Liver (tissue), 8 donors: ENCODE measurements at regions not wholly inside any gene's neighbourhood (a gene's known extent, or its start where the extent isn't known, plus 50 kb on each side); places are given as distances from the start of the nearest gene placed in this dataset.
"Not testable (repeated sequence)": the region's sequence is repeated elsewhere in the genome, so short reads cannot be mapped to it uniquely, and the experiment has no call there.

Experiments
- DNase-seq: peaks from one replicate; pipeline ENCODE4 v3.0.0-alpha.2; 2017; ENCODE audit warnings: low spot score
- H3K27ac ChIP-seq, 2 donors: one replicate each; pipeline ENCODE4 v1.7.0; 2013; ENCODE audit warnings: inconsistent platforms in 2 of 2, low read length in 2 of 2, control low read depth in 1 of 2, low read depth in 1 of 2, mild to moderate bottlenecking in 1 of 2
- H3K27me3 ChIP-seq, 4 donors: one replicate each; pipeline versions ENCODE4 v1.6.1 to v1.7.0; 2013; ENCODE audit warnings: low read length in 3 of 4, inconsistent platforms in 1 of 4, mild to moderate bottlenecking in 1 of 4, moderate library complexity in 1 of 4; ENCODE audit not compliant: control insufficient read depth in 4 of 4, insufficient read depth in 4 of 4
- H3K36me3 ChIP-seq, 4 donors: one replicate each; pipeline versions ENCODE4 v1.6.1 to v1.7.0; 2013; ENCODE audit warnings: low read length in 3 of 4, mild to moderate bottlenecking in 3 of 4, low read depth in 1 of 4, moderate library complexity in 1 of 4; ENCODE audit not compliant: control insufficient read depth in 4 of 4, insufficient read depth in 3 of 4
- H3K4me1 ChIP-seq, 4 donors: one replicate each; pipeline versions ENCODE4 v1.6.1 to v1.7.0; 2013; ENCODE audit warnings: low read length in 3 of 4, mild to moderate bottlenecking in 3 of 4, moderate library complexity in 1 of 4; ENCODE audit not compliant: control insufficient read depth in 4 of 4, insufficient read depth in 4 of 4
- H3K4me3 ChIP-seq, 3 donors: one replicate each; pipeline versions ENCODE4 v1.6.1 to v1.7.0; 2013; ENCODE audit warnings: low read length in 3 of 3, control low read depth in 1 of 3, low read depth in 1 of 3, mild to moderate bottlenecking in 1 of 3
- H3K9ac ChIP-seq, 2 donors: one replicate each; pipeline ENCODE4 v1.7.0; 2013; ENCODE audit warnings: low read length in 2 of 2, mild to moderate bottlenecking in 2 of 2, moderate library complexity in 2 of 2, control low read depth in 1 of 2, low read depth in 1 of 2
- H3K9me3 ChIP-seq, 4 donors: one replicate each; pipeline versions ENCODE4 v1.6.1 to v1.7.0; 2013; ENCODE audit warnings: low read length in 3 of 4; ENCODE audit not compliant: control insufficient read depth in 4 of 4
- CTCF ChIP-seq: fragments of 150-350 bp; IDR thresholded peaks from 2 replicates; pipeline ENCODE4 v1.5.1; 2017; ENCODE audit warnings: improper control_type of control experiment, low read depth, low read length; ENCODE audit not compliant: missing input control
- EGR1 ChIP-seq, 2 donors: IDR thresholded peaks; 2 replicates each; pipeline ENCODE4 v1.6.1; 2016 to 2018; ENCODE audit warnings: antibody characterized with exemption in 2 of 2, low read depth in 2 of 2
- FOXA1 ChIP-seq: IDR thresholded peaks from 2 replicates; pipeline ENCODE4 v1.6.1; 2016; ENCODE audit warnings: antibody characterized with exemption
- FOXA2 ChIP-seq: IDR thresholded peaks from 2 replicates; pipeline ENCODE4 v1.6.1; 2016; ENCODE audit warnings: antibody characterized with exemption
- GABPA ChIP-seq, 2 donors: IDR thresholded peaks in 1 of 2; conservative IDR thresholded peaks in 1 of 2; 2 replicates each; pipeline ENCODE4 v1.6.1; 2016; ENCODE audit warnings: antibody characterized with exemption in 2 of 2, mild to moderate bottlenecking in 1 of 2, moderate library complexity in 1 of 2
- HNF4A ChIP-seq, 2 donors: conservative IDR thresholded peaks; 2 replicates each; pipeline ENCODE4 v1.6.1; 2016; ENCODE audit warnings: antibody characterized with exemption in 2 of 2, mild to moderate bottlenecking in 2 of 2
- JUND ChIP-seq, 2 donors: IDR thresholded peaks; 2 replicates each; pipeline ENCODE4 v1.6.1; 2016; ENCODE audit warnings: antibody characterized with exemption in 2 of 2
- MAX ChIP-seq: IDR thresholded peaks from 2 replicates; pipeline ENCODE4 v1.6.1; 2016; ENCODE audit warnings: antibody characterized with exemption
- NR2F2 ChIP-seq: IDR thresholded peaks from 2 replicates; pipeline ENCODE4 v1.6.1; 2016; ENCODE audit warnings: antibody characterized with exemption
- RAD21 ChIP-seq, 2 donors: IDR thresholded peaks; 2 replicates each; pipeline ENCODE4 v1.6.1; 2016; ENCODE audit warnings: antibody characterized with exemption in 2 of 2, mild to moderate bottlenecking in 2 of 2
- RXRA ChIP-seq, 2 donors: IDR thresholded peaks; 2 replicates each; pipeline ENCODE4 v1.6.1; 2017 to 2018; ENCODE audit warnings: antibody characterized with exemption in 2 of 2, mild to moderate bottlenecking in 1 of 2
- SP1 ChIP-seq: IDR thresholded peaks from 2 replicates; pipeline ENCODE4 v1.6.1; 2018; ENCODE audit warnings: antibody characterized with exemption, mild to moderate bottlenecking
- TAF1 ChIP-seq: conservative IDR thresholded peaks from 2 replicates; pipeline ENCODE4 v1.6.1; 2016; ENCODE audit warnings: antibody characterized with exemption, mild to moderate bottlenecking
- YY1 ChIP-seq: IDR thresholded peaks from 2 replicates; pipeline ENCODE4 v1.6.1; 2016; ENCODE audit warnings: antibody characterized with exemption, mild to moderate bottlenecking
- WGBS: extraction: QIAGEN DNeasy Blood & Tissue Kit; methylation state at CpG from one replicate; pipeline ENCODE4 v1.1.7; 2013; 5-methylcytosine and 5-hydroxymethylcytosine counted together
- TF ChIP-seq, protein P1 (sequence below): IDR thresholded peaks from 2 replicates; pipeline ENCODE4 v1.6.1; 2016; ENCODE audit warnings: antibody characterized with exemption
- TF ChIP-seq, protein P2 (sequence below): IDR thresholded peaks from 2 replicates; pipeline ENCODE4 v1.6.1; 2016; ENCODE audit warnings: antibody characterized with exemption, mild to moderate bottlenecking
- donor health status: healthy.
- donor health status: healthy.
- donor health status: healthy.
- donor health status: healthy.
- donor health status: healthy.

DNA sequence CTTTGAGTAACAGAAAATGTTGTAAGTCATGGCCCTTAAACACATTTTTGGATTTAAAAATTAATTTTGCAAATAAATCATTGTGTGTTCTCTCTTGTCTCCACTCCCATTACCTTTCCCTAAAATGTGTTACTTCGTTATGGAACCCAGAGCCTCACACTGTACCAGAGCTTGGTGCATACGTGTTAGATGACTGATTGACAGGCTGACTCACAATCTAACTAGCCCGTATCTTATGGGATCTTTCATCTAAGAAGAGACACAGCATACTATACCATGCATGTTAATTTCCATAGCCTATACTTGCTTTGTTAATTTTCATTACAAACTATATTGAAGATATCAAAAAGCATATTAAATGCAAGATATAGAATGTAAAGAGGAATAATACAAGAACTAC is 87.1 kb downstream of the SPRY4 start:
- Histone ChIP-seq H3K4me1 (no peaks in the 10 kb centered on the region), H3K27me3 (no peaks in the 10 kb centered on the region), H3K27ac (no peak overlapping the region), H3K4me3 (no peak overlapping the region), H3K9me3 (peaks cover 0 to 2% (median 0%) of the 10 kb centered on the region in 4 donors), H3K9ac (no peak overlapping the region), H3K36me3 (no peaks in the 10 kb centered on the region)
- no peak for DNase-seq
- TF ChIP-seq JUND (IDR thresholded peaks at IDR 0.05) (no peak), EGR1 (IDR thresholded peaks at IDR 0.05; ENCODE audit: low read depth in 2 of 2) (no peak), SP1 (no peak), HNF4A (conservative IDR thresholded peaks at IDR 0.05) (no peak), MAX (no peak), YY1 (no peak), GABPA (IDR thresholded peaks at IDR 0.05 in 1 of 2, conservative IDR thresholded peaks at IDR 0.05 in 1 of 2) (no peak), FOXA2 (no peak), RXRA (IDR thresholded peaks at IDR 0.05) (no peak), NR2F2 (no peak), CTCF (no peak), RAD21 (IDR thresholded peaks at IDR 0.05) (no peak), TAF1 (no peak), FOXA1 (no peak)
- TF ChIP-seq, protein P1, sequence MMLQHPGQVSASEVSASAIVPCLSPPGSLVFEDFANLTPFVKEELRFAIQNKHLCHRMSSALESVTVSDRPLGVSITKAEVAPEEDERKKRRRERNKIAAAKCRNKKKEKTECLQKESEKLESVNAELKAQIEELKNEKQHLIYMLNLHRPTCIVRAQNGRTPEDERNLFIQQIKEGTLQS = no peak
- TF ChIP-seq, protein P2, sequence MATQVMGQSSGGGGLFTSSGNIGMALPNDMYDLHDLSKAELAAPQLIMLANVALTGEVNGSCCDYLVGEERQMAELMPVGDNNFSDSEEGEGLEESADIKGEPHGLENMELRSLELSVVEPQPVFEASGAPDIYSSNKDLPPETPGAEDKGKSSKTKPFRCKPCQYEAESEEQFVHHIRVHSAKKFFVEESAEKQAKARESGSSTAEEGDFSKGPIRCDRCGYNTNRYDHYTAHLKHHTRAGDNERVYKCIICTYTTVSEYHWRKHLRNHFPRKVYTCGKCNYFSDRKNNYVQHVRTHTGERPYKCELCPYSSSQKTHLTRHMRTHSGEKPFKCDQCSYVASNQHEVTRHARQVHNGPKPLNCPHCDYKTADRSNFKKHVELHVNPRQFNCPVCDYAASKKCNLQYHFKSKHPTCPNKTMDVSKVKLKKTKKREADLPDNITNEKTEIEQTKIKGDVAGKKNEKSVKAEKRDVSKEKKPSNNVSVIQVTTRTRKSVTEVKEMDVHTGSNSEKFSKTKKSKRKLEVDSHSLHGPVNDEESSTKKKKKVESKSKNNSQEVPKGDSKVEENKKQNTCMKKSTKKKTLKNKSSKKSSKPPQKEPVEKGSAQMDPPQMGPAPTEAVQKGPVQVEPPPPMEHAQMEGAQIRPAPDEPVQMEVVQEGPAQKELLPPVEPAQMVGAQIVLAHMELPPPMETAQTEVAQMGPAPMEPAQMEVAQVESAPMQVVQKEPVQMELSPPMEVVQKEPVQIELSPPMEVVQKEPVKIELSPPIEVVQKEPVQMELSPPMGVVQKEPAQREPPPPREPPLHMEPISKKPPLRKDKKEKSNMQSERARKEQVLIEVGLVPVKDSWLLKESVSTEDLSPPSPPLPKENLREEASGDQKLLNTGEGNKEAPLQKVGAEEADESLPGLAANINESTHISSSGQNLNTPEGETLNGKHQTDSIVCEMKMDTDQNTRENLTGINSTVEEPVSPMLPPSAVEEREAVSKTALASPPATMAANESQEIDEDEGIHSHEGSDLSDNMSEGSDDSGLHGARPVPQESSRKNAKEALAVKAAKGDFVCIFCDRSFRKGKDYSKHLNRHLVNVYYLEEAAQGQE = no peak
- 91% methylated on average over 3 of the region's 3 CpGs for WGBS

- H3K9ac ChIP-seq, H3K9me3 ChIP-seq, H3K27ac ChIP-seq, H3K36me3 ChIP-seq, H3K27me3 ChIP-seq, H3K4me3 ChIP-seq, H3K4me1 ChIP-seq, DNase-seq: not testable (repeated sequence)
- 87% methylated on average over 9 of the region's 10 CpGs for WGBS
Observed at GRCh38 chr5:142236673-142237290, 88.0 kb downstream of the SPRY4 start.
